Spleen (tissue), 7 donors: ENCODE measurements at regions not wholly inside any gene's neighbourhood (a gene's known extent, or its start where the extent isn't known, plus 50 kb on each side); places are given as distances from the start of the nearest gene placed in this dataset.

Experiments used
- CTCF ChIP-seq, 11 experiments: fragments of 200-600 bp in 7 of 11; fragments of 450-650 bp in 4 of 11; sonication (generic) in 4 of 11; IDR thresholded peaks in 8 of 11; conservative IDR thresholded peaks in 3 of 11; 1 replicate in 7 of 11; 2 replicates in 4 of 11; pipeline versions ENCODE4 v1.4.0 to v1.8.0; 2016 to 2021; ENCODE audit warnings: antibody characterized with exemption in 11 of 11, inconsistent platforms in 4 of 11, mild to moderate bottlenecking in 1 of 11
- POLR2A ChIP-seq, 3 donors: fragments of 450-650 bp; IDR thresholded peaks; one replicate each; pipeline ENCODE4 v1.5.1; 2017; ENCODE audit warnings: antibody characterized with exemption in 3 of 3, mild to moderate bottlenecking in 1 of 3
- POLR2AphosphoS5 ChIP-seq, 3 donors: sonication (generic); formaldehyde crosslinking; IDR thresholded peaks; one replicate each; pipeline ENCODE4 v1.5.1; 2017; ENCODE audit warnings: antibody characterized with exemption in 3 of 3
- donor health status: DM: no; HTN: no; CAD: no; lungs with moderate emphysema.
- donor health status: DM: no; HTN: no; CAD: no.
- donor health status: DM: no; HTN: no; CAD: no.

GRCh38 chr4:176413171-176413570 lies 93.4 kb downstream of the SPCS3 start:
- TF ChIP-seq CTCF (IDR thresholded peaks at IDR 0.05 in 8 of 11, conservative IDR thresholded peaks at IDR 0.05 in 3 of 11) (no peak), POLR2A (IDR thresholded peaks at IDR 0.05) (no peak), POLR2AphosphoS5 (IDR thresholded peaks at IDR 0.05) (no peak)
